ENCODE measurements at regions not wholly inside any gene's neighbourhood (a gene's known extent, or its start where the extent isn't known, plus 50 kb on each side); places are given as distances from the start of the nearest gene placed in this dataset.

DNA sequence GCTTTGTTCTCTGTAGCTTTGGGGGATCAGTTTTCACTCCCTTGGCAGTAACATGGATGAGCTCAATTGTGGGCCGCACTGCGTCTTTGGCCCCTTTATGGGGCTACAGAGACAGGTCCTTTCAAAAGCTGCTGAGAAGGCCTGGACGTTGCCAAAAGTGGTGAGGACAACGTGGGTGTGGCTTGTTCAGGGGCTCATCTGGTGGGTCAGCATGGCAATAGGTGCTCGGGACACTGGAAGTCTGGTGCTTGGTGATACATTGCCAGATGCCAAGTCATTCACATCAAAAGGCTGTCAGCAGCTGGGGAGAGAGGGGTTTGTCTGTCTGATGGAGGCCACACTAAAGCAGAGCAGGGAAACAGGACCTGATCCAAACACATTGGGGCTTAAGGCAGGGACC is 149.8 kb upstream of the EOLA2 start:
- TF ChIP-seq, protein P1, sequence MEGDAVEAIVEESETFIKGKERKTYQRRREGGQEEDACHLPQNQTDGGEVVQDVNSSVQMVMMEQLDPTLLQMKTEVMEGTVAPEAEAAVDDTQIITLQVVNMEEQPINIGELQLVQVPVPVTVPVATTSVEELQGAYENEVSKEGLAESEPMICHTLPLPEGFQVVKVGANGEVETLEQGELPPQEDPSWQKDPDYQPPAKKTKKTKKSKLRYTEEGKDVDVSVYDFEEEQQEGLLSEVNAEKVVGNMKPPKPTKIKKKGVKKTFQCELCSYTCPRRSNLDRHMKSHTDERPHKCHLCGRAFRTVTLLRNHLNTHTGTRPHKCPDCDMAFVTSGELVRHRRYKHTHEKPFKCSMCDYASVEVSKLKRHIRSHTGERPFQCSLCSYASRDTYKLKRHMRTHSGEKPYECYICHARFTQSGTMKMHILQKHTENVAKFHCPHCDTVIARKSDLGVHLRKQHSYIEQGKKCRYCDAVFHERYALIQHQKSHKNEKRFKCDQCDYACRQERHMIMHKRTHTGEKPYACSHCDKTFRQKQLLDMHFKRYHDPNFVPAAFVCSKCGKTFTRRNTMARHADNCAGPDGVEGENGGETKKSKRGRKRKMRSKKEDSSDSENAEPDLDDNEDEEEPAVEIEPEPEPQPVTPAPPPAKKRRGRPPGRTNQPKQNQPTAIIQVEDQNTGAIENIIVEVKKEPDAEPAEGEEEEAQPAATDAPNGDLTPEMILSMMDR (conservative IDR thresholded peaks at IDR 0.05 in 1 of 2, IDR thresholded peaks at IDR 0.05 in 1 of 2; ENCODE audit: extremely low read depth in 1 of 2, insufficient read depth in 1 of 2, low read depth in 1 of 2, low read length in 2 of 2): no peak
- no peak for TF ChIP-seq EZH2 (IDR thresholded peaks at IDR 0.05; ENCODE audit: borderline replicate concordance, low read length)
